ENCODE measurements at regions not wholly inside any gene's neighbourhood (a gene's known extent, or its start where the extent isn't known, plus 50 kb on each side); places are given as distances from the start of the nearest gene placed in this dataset.
A peak's percentile ranks its signal among the peaks of the same experiment; 100 is the strongest.

GRCh38 chr19:30223866-30224688 is 148.1 kb upstream of the ZNF536 start:
- DNase-seq, result no peak
- in situ Hi-C loops (cut with MboI; ENCODE audit: low pct_unique_long_range_greater_than_20kb, low sequenced_read_pairs), result no loop called here

- in situ Hi-C loops (cut with MboI; ENCODE audit: low pct_unique_long_range_greater_than_20kb, low sequenced_read_pairs), result no loop called here
- peak; percentile 25 for DNase-seq
Observed at GRCh38 chr19:30224689-30225606, 147.2 kb upstream of the ZNF536 start.

- no peak for DNase-seq
- in situ Hi-C loops (cut with MboI; ENCODE audit: low pct_unique_long_range_greater_than_20kb, low sequenced_read_pairs), result no loop called here
Observed at GRCh38 chr19:30225676-30226463, 146.3 kb upstream of the ZNF536 start.

- DNase-seq, result no peak
- in situ Hi-C loops (cut with MboI; ENCODE audit: low pct_unique_long_range_greater_than_20kb, low sequenced_read_pairs), result no loop called here
Observed at GRCh38 chr19:30226464-30227011, 145.6 kb upstream of the ZNF536 start.

GRCh38 chr19:30227012-30227621 is 145.1 kb upstream of the ZNF536 start:
- DNase-seq, result no peak
- in situ Hi-C loops (cut with MboI; ENCODE audit: low pct_unique_long_range_greater_than_20kb, low sequenced_read_pairs), result no loop called here

GRCh38 chr19:30227661-30228112 is 144.5 kb upstream of the ZNF536 start:
- in situ Hi-C loops (cut with MboI; ENCODE audit: low pct_unique_long_range_greater_than_20kb, low sequenced_read_pairs), result no loop called here
- peak; percentile 61 for DNase-seq

- in situ Hi-C loops (cut with MboI; ENCODE audit: low pct_unique_long_range_greater_than_20kb, low sequenced_read_pairs), result no loop called here
- DNase-seq, result no peak
Observed at GRCh38 chr19:30228113-30228834, 143.9 kb upstream of the ZNF536 start.

- in situ Hi-C loops (cut with MboI; ENCODE audit: low pct_unique_long_range_greater_than_20kb, low sequenced_read_pairs), result no loop called here
- no peak for DNase-seq
Observed at GRCh38 chr19:30228835-30229524, 143.2 kb upstream of the ZNF536 start.

- in situ Hi-C loops (cut with MboI; ENCODE audit: low pct_unique_long_range_greater_than_20kb, low sequenced_read_pairs), result no loop called here
- no peak for DNase-seq
Observed at GRCh38 chr19:30229525-30230174, 142.5 kb upstream of the ZNF536 start.

GRCh38 chr19:30231408-30232318 is 140.5 kb upstream of the ZNF536 start:
- in situ Hi-C loops (cut with MboI; ENCODE audit: low pct_unique_long_range_greater_than_20kb, low sequenced_read_pairs), result no loop called here
- DNase-seq, result no peak

GRCh38 chr19:30233375-30233774 is 138.8 kb upstream of the ZNF536 start:
- in situ Hi-C loops (cut with MboI; ENCODE audit: low pct_unique_long_range_greater_than_20kb, low sequenced_read_pairs), result no loop called here
- DNase-seq, result no peak

- DNase-seq, result no peak
- in situ Hi-C loops (cut with MboI; ENCODE audit: low pct_unique_long_range_greater_than_20kb, low sequenced_read_pairs), result no loop called here
Observed at GRCh38 chr19:30235946-30236345, 136.2 kb upstream of the ZNF536 start.

- in situ Hi-C loops (cut with MboI; ENCODE audit: low pct_unique_long_range_greater_than_20kb, low sequenced_read_pairs), result no loop called here
- DNase-seq, result no peak
Observed at GRCh38 chr19:30236587-30236986, 135.6 kb upstream of the ZNF536 start.

- DNase-seq, result no peak
- in situ Hi-C loops (cut with MboI; ENCODE audit: low pct_unique_long_range_greater_than_20kb, low sequenced_read_pairs), result no loop called here
Observed at GRCh38 chr19:30237140-30237539, 135.0 kb upstream of the ZNF536 start.

GRCh38 chr19:30240904-30241695 is 131.1 kb upstream of the ZNF536 start:
- DNase-seq, result no peak
- in situ Hi-C loops (cut with MboI; ENCODE audit: low pct_unique_long_range_greater_than_20kb, low sequenced_read_pairs), result no loop called here

Data from KBM-7 (cell line).